GM21576 (cell line): ENCODE measurements at regions not wholly inside any gene's neighbourhood (a gene's known extent, or its start where the extent isn't known, plus 50 kb on each side); places are given as distances from the start of the nearest gene placed in this dataset.
"Not testable (repeated sequence)": the region's sequence is repeated elsewhere in the genome, so short reads cannot be mapped to it uniquely, and the experiment has no call there.

ENCODE experiments used
- ATAC-seq: cut with Tn5 transposase; IDR thresholded peaks from one replicate; pipeline ENCODE4 v1.9.1; 2021; ENCODE audit warnings: mild to moderate bottlenecking, moderate library complexity; ENCODE audit not compliant: unreplicated experiment

GRCh38 chr3:159038405-159038804 is 236.6 kb downstream of the MFSD1 start:
- ATAC-seq = no peak

- ATAC-seq = no peak
Observed at GRCh38 chr3:159039286-159039685, 237.4 kb downstream of the MFSD1 start.

- ATAC-seq = no peak
Observed at GRCh38 chr3:159045279-159045885, 243.5 kb downstream of the MFSD1 start.

- ATAC-seq = no peak
Observed at GRCh38 chr3:159047361-159047760, 245.5 kb downstream of the MFSD1 start.

- ATAC-seq = not testable (repeated sequence)
Observed at GRCh38 chr3:159052494-159052893, 250.6 kb downstream of the MFSD1 start.

GRCh38 chr3:159057621-159058020 is 255.8 kb downstream of the MFSD1 start:
- ATAC-seq = no peak

- ATAC-seq = no peak
Observed at GRCh38 chr3:159058859-159059258, 257.0 kb downstream of the MFSD1 start.

- ATAC-seq = no peak
Observed at GRCh38 chr3:159059395-159059794, 257.5 kb downstream of the MFSD1 start.

- no peak for ATAC-seq
Observed at GRCh38 chr3:159062734-159063410, 261.0 kb downstream of the MFSD1 start.

GRCh38 chr3:159069091-159069490 is 267.2 kb downstream of the MFSD1 start, which contains the start of gene IQCJ:
Gene IQCJ (plus strand): TSS chr3:159069319.
- ATAC-seq = no peak

- ATAC-seq = no peak
Observed at GRCh38 chr3:159069866-159070425, 268.1 kb downstream of the MFSD1 start.

- ATAC-seq = no peak
Observed at GRCh38 chr3:159074756-159075701, 273.2 kb downstream of the MFSD1 start.

GRCh38 chr3:159077860-159078259 is 276.0 kb downstream of the MFSD1 start:
- ATAC-seq = no peak

- no peak for ATAC-seq
Observed at GRCh38 chr3:159080256-159080655, 278.4 kb downstream of the MFSD1 start.

- no peak for ATAC-seq
Observed at GRCh38 chr3:159080821-159081220, 279.0 kb downstream of the MFSD1 start.

GRCh38 chr3:159082519-159082918 is 280.7 kb downstream of the MFSD1 start:
- ATAC-seq = no peak

GRCh38 chr3:159091936-159092335 is 290.1 kb downstream of the MFSD1 start:
- ATAC-seq = no peak

GRCh38 chr3:159102001-159102400 is 300.1 kb downstream of the MFSD1 start:
- no peak for ATAC-seq

GRCh38 chr3:159112724-159113123 is 310.9 kb downstream of the MFSD1 start:
- ATAC-seq = no peak

- no peak for ATAC-seq
Observed at GRCh38 chr3:159113221-159113875, 311.5 kb downstream of the MFSD1 start.

- ATAC-seq = no peak
Observed at GRCh38 chr3:159114582-159114981, 312.7 kb downstream of the MFSD1 start.
